ENCODE measurements at regions not wholly inside any gene's neighbourhood (a gene's known extent, or its start where the extent isn't known, plus 50 kb on each side); places are given as distances from the start of the nearest gene placed in this dataset.
A peak's percentile ranks its signal among the peaks of the same experiment; 100 is the strongest.
"Not testable (repeated sequence)": the region's sequence is repeated elsewhere in the genome, so short reads cannot be mapped to it uniquely, and the experiment has no call there.

GRCh38 chr6:21880249-21880648, 286.7 kb downstream of the SOX4 start:
- WGBS (ENCODE audit: extremely low coverage, insufficient coverage, low lambda C conversion rate): no CpG with 5 or more reads among the region's 2 CpGs
- not testable (repeated sequence) for H4K5ac ChIP-seq (ENCODE audit: low read length); H2BK120ac ChIP-seq (ENCODE audit: low read depth, low read length)

GRCh38 chr6:21881969-21882465, 288.5 kb downstream of the SOX4 start:
- H3K4me2 ChIP-seq (ENCODE audit: low read length): no peak overlapping the region
- no peak overlapping the region for H3K4me3 ChIP-seq (ENCODE audit: low read length)
- H3K4ac ChIP-seq (ENCODE audit: low read depth, low read length): no peak overlapping the region
- H3K36me3 ChIP-seq (ENCODE audit: control insufficient read depth, insufficient read depth, low read length): no peaks in the 10 kb centered on the region
- no peak overlapping the region for H2AK5ac ChIP-seq (ENCODE audit: low read length)
- H3K23ac ChIP-seq (ENCODE audit: low read length): no peak overlapping the region
- no peak overlapping the region for H4K5ac ChIP-seq (ENCODE audit: low read length)
- peaks cover 13% of the 10 kb centered on the region for H3K79me1 ChIP-seq (ENCODE audit: low read length)
- no CpG with 5 or more reads among the region's 1 CpG for WGBS (ENCODE audit: extremely low coverage, insufficient coverage, low lambda C conversion rate)
- peaks cover 5% of the 10 kb centered on the region for H3K4me1 ChIP-seq (ENCODE audit: control insufficient read depth, low read depth, low read length)
- no peak overlapping the region for H3K27ac ChIP-seq (ENCODE audit: low read depth, low read length)
- H2BK5ac ChIP-seq (ENCODE audit: low read length): no peak overlapping the region
- H3K9ac ChIP-seq (ENCODE audit: low read length): no peak overlapping the region
- H4K8ac ChIP-seq (ENCODE audit: low read depth, low read length): no peak overlapping the region
- H3K27me3 ChIP-seq (ENCODE audit: insufficient read depth, low read length, poor library complexity): no peaks in the 10 kb centered on the region
- DNase-seq: no peak
- no peak overlapping the region for H2BK15ac ChIP-seq (replicated peaks; ENCODE audit: low read depth)
- H3K79me2 ChIP-seq (ENCODE audit: control insufficient read depth, insufficient read depth, low read length): peaks cover 8% of the 10 kb centered on the region
- H2BK120ac ChIP-seq (ENCODE audit: low read depth, low read length): no peak overlapping the region
- no peak overlapping the region for H3K56ac ChIP-seq (ENCODE audit: low read length)
- no peak overlapping the region for H3K18ac ChIP-seq (ENCODE audit: low read length)

More at GRCh38 chr6:21880249-21880648, 286.7 kb downstream of the SOX4 start:
- H3K79me1 ChIP-seq (ENCODE audit: low read length); H2BK15ac ChIP-seq (replicated peaks; ENCODE audit: low read depth); H3K36me3 ChIP-seq (ENCODE audit: control insufficient read depth, insufficient read depth, low read length); DNase-seq; H3K27ac ChIP-seq (ENCODE audit: low read depth, low read length); H3K18ac ChIP-seq (ENCODE audit: low read length); H3K4me3 ChIP-seq (ENCODE audit: low read length); H2BK5ac ChIP-seq (ENCODE audit: low read length); H3K4ac ChIP-seq (ENCODE audit: low read depth, low read length); H3K4me2 ChIP-seq (ENCODE audit: low read length); H3K23ac ChIP-seq (ENCODE audit: low read length); H4K8ac ChIP-seq (ENCODE audit: low read depth, low read length); H3K56ac ChIP-seq (ENCODE audit: low read length); H3K9ac ChIP-seq (ENCODE audit: low read length); H3K27me3 ChIP-seq (ENCODE audit: insufficient read depth, low read length, poor library complexity); H3K4me1 ChIP-seq (ENCODE audit: control insufficient read depth, low read depth, low read length); H3K79me2 ChIP-seq (ENCODE audit: control insufficient read depth, insufficient read depth, low read length); H2AK5ac ChIP-seq (ENCODE audit: low read length): not testable (repeated sequence)

- H2AK5ac ChIP-seq (ENCODE audit: low read length): no peak overlapping the region
- no peak overlapping the region for H3K4me3 ChIP-seq (ENCODE audit: low read length)
- no peak for DNase-seq
- no peak overlapping the region for H4K8ac ChIP-seq (ENCODE audit: low read depth, low read length)
- H3K36me3 ChIP-seq (ENCODE audit: control insufficient read depth, insufficient read depth, low read length): no peaks in the 10 kb centered on the region
- no peak overlapping the region for H3K56ac ChIP-seq (ENCODE audit: low read length)
- H3K4me2 ChIP-seq (ENCODE audit: low read length): no peak overlapping the region
- no peak overlapping the region for H3K4ac ChIP-seq (ENCODE audit: low read depth, low read length)
- peaks cover 8% of the 10 kb centered on the region for H3K79me2 ChIP-seq (ENCODE audit: control insufficient read depth, insufficient read depth, low read length)
- no peak overlapping the region for H2BK120ac ChIP-seq (ENCODE audit: low read depth, low read length)
- no peak overlapping the region for H3K23ac ChIP-seq (ENCODE audit: low read length)
- H3K27ac ChIP-seq (ENCODE audit: low read depth, low read length): no peak overlapping the region
- no peak overlapping the region for H2BK5ac ChIP-seq (ENCODE audit: low read length)
- no peak overlapping the region for H4K5ac ChIP-seq (ENCODE audit: low read length)
- H3K18ac ChIP-seq (ENCODE audit: low read length): no peak overlapping the region
- no CpG with 5 or more reads among the region's 5 CpGs for WGBS (ENCODE audit: extremely low coverage, insufficient coverage, low lambda C conversion rate)
- H3K79me1 ChIP-seq (ENCODE audit: low read length): peaks cover 17% of the 10 kb centered on the region
- H3K9ac ChIP-seq (ENCODE audit: low read length): no peak overlapping the region
- H3K27me3 ChIP-seq (ENCODE audit: insufficient read depth, low read length, poor library complexity): no peaks in the 10 kb centered on the region
- H2BK15ac ChIP-seq (replicated peaks; ENCODE audit: low read depth): no peak overlapping the region
- peaks cover 5% of the 10 kb centered on the region for H3K4me1 ChIP-seq (ENCODE audit: control insufficient read depth, low read depth, low read length)
Measured at GRCh38 chr6:21883595-21884328, 290.2 kb downstream of the SOX4 start.

GRCh38 chr6:21885111-21885510, 291.6 kb downstream of the SOX4 start:
- Histone ChIP-seq H4K5ac (ENCODE audit: low read length) (no peak overlapping the region), H3K4me2 (ENCODE audit: low read length) (no peak overlapping the region), H2BK120ac (ENCODE audit: low read depth, low read length) (no peak overlapping the region), H3K56ac (ENCODE audit: low read length) (no peak overlapping the region), H3K27me3 (ENCODE audit: insufficient read depth, low read length, poor library complexity) (no peaks in the 10 kb centered on the region), H3K36me3 (ENCODE audit: control insufficient read depth, insufficient read depth, low read length) (no peaks in the 10 kb centered on the region), H3K79me2 (ENCODE audit: control insufficient read depth, insufficient read depth, low read length) (peaks cover 8% of the 10 kb centered on the region), H3K23ac (ENCODE audit: low read length) (peak overlapping the region; percentile 57), H2BK15ac (replicated peaks; ENCODE audit: low read depth) (no peak overlapping the region), H4K8ac (ENCODE audit: low read depth, low read length) (no peak overlapping the region), H3K27ac (ENCODE audit: low read depth, low read length) (no peak overlapping the region), H3K18ac (ENCODE audit: low read length) (no peak overlapping the region), H3K4me3 (ENCODE audit: low read length) (no peak overlapping the region), H3K79me1 (ENCODE audit: low read length) (peaks cover 17% of the 10 kb centered on the region), H2AK5ac (ENCODE audit: low read length) (no peak overlapping the region), H2BK5ac (ENCODE audit: low read length) (no peak overlapping the region), H3K4ac (ENCODE audit: low read depth, low read length) (no peak overlapping the region), H3K4me1 (ENCODE audit: control insufficient read depth, low read depth, low read length) (peaks cover 5% of the 10 kb centered on the region), H3K9ac (ENCODE audit: low read length) (no peak overlapping the region)
- DNase-seq: no peak
- WGBS (ENCODE audit: extremely low coverage, insufficient coverage, low lambda C conversion rate): no CpG with 5 or more reads among the region's 1 CpG

GRCh38 chr6:21885532-21886114, 292.1 kb downstream of the SOX4 start:
- no peak overlapping the region for H2BK5ac ChIP-seq (ENCODE audit: low read length)
- WGBS (ENCODE audit: extremely low coverage, insufficient coverage, low lambda C conversion rate): no CpG with 5 or more reads among the region's 7 CpGs
- no peak overlapping the region for H2BK120ac ChIP-seq (ENCODE audit: low read depth, low read length)
- peak; percentile 41 for DNase-seq
- H3K9ac ChIP-seq (ENCODE audit: low read length): no peak overlapping the region
- no peak overlapping the region for H3K4ac ChIP-seq (ENCODE audit: low read depth, low read length)
- H3K79me2 ChIP-seq (ENCODE audit: control insufficient read depth, insufficient read depth, low read length): peaks cover 8% of the 10 kb centered on the region
- H3K56ac ChIP-seq (ENCODE audit: low read length): peak overlapping the region; percentile 68
- no peak overlapping the region for H4K5ac ChIP-seq (ENCODE audit: low read length)
- peaks cover 17% of the 10 kb centered on the region for H3K79me1 ChIP-seq (ENCODE audit: low read length)
- no peaks in the 10 kb centered on the region for H3K36me3 ChIP-seq (ENCODE audit: control insufficient read depth, insufficient read depth, low read length)
- H3K4me1 ChIP-seq (ENCODE audit: control insufficient read depth, low read depth, low read length): peaks cover 5% of the 10 kb centered on the region
- no peak overlapping the region for H3K4me2 ChIP-seq (ENCODE audit: low read length)
- H3K18ac ChIP-seq (ENCODE audit: low read length): no peak overlapping the region
- H3K4me3 ChIP-seq (ENCODE audit: low read length): no peak overlapping the region
- H3K27ac ChIP-seq (ENCODE audit: low read depth, low read length): no peak overlapping the region
- peak overlapping the region; percentile 57 for H3K23ac ChIP-seq (ENCODE audit: low read length)
- no peak overlapping the region for H4K8ac ChIP-seq (ENCODE audit: low read depth, low read length)
- H2BK15ac ChIP-seq (replicated peaks; ENCODE audit: low read depth): no peak overlapping the region
- H3K27me3 ChIP-seq (ENCODE audit: insufficient read depth, low read length, poor library complexity): no peaks in the 10 kb centered on the region
- no peak overlapping the region for H2AK5ac ChIP-seq (ENCODE audit: low read length)

Measured in mesendoderm (in vitro differentiated cells).